Astrocyte (in vitro differentiated cells and primary cell): ENCODE measurements at regions not wholly inside any gene's neighbourhood (a gene's known extent, or its start where the extent isn't known, plus 50 kb on each side); places are given as distances from the start of the nearest gene placed in this dataset.
A peak's percentile ranks its signal among the peaks of the same experiment; 100 is the strongest.

Experiments
- DNase-seq: peaks from one replicate; pipeline ENCODE4 v3.0.0-alpha.2; 2010; ENCODE audit warnings: low read depth
- FAIRE-seq: peaks from 2 replicates; lab custom pipeline; 2011; peaks lifted over from hg19 to GRCh38; lab: Jason Lieb, UNC
- H2AFZ ChIP-seq: 2 replicates; pipeline ENCODE4 v1.6.0; 2012; ENCODE audit warnings: low read depth, low read length, inconsistent platforms
- H3K27ac ChIP-seq: 2 replicates; pipeline ENCODE4 v1.5.1; 2011; ENCODE audit warnings: low read depth, low read length, inconsistent platforms
- H3K27me3 ChIP-seq: 2 replicates; pipeline ENCODE4 v1.6.0; 2011; ENCODE audit warnings: low read length, inconsistent platforms; ENCODE audit not compliant: insufficient read depth
- H3K36me3 ChIP-seq: 2 replicates; pipeline ENCODE4 v1.5.1; 2011; ENCODE audit warnings: low read length, inconsistent platforms; ENCODE audit not compliant: insufficient read depth
- H3K4me1 ChIP-seq: 2 replicates; pipeline ENCODE4 v1.5.1; 2011; ENCODE audit warnings: low read length, inconsistent platforms; ENCODE audit not compliant: insufficient read depth
- H3K4me2 ChIP-seq: 2 replicates; pipeline ENCODE4 v1.6.0; 2012; ENCODE audit warnings: low read length, inconsistent platforms
- H3K4me3 ChIP-seq: 2 replicates; pipeline ENCODE4 v1.5.1; 2011; ENCODE audit warnings: low read depth, mild to moderate bottlenecking, low read length, inconsistent platforms; ENCODE audit not compliant: insufficient read depth
- H3K79me2 ChIP-seq: 2 replicates; pipeline ENCODE4 v1.6.0; 2012; ENCODE audit warnings: mild to moderate bottlenecking, low read length, inconsistent platforms; ENCODE audit not compliant: insufficient read depth
- H3K9ac ChIP-seq: 2 replicates; pipeline ENCODE4 v1.6.0; 2012; ENCODE audit warnings: mild to moderate bottlenecking, low read length, inconsistent platforms
- H3K9me3 ChIP-seq: 2 replicates; pipeline ENCODE4 v1.5.1; 2012; ENCODE audit warnings: low read depth, mild to moderate bottlenecking, low read length, inconsistent platforms; ENCODE audit not compliant: insufficient read depth
- H4K20me1 ChIP-seq: 2 replicates; pipeline ENCODE4 v1.6.0; 2012; ENCODE audit warnings: low read length, inconsistent platforms; ENCODE audit not compliant: insufficient read depth
- H3K27ac Mint-ChIP-seq: one replicate; pipeline ENCODE4 v1.8.0; 2021; ENCODE audit warnings: mild to moderate bottlenecking, mixed read lengths; ENCODE audit not compliant: unreplicated experiment
- H3K27me3 Mint-ChIP-seq: one replicate; pipeline ENCODE4 v1.8.0; 2021; ENCODE audit warnings: low read depth, mixed read lengths; ENCODE audit not compliant: unreplicated experiment
- H3K36me3 Mint-ChIP-seq: one replicate; pipeline ENCODE4 v1.8.0; 2021; ENCODE audit warnings: low read depth, mixed read lengths; ENCODE audit not compliant: unreplicated experiment
- H3K4me1 Mint-ChIP-seq: one replicate; pipeline ENCODE4 v1.8.0; 2021; ENCODE audit warnings: low read depth, mixed read lengths; ENCODE audit not compliant: unreplicated experiment
- H3K4me3 Mint-ChIP-seq: one replicate; pipeline ENCODE4 v1.8.0; 2021; ENCODE audit warnings: mild to moderate bottlenecking, moderate library complexity, mixed read lengths; ENCODE audit not compliant: unreplicated experiment
- H3K9me3 Mint-ChIP-seq: one replicate; pipeline ENCODE4 v1.8.0; 2021; ENCODE audit warnings: mild to moderate bottlenecking, mixed read lengths; ENCODE audit not compliant: unreplicated experiment
- EZH2 ChIP-seq: IDR thresholded peaks from 2 replicates; pipeline ENCODE4 v1.6.1; 2012; ENCODE audit warnings: mild to moderate bottlenecking, low read length, inconsistent platforms; ENCODE audit not compliant: insufficient read depth
- TF ChIP-seq, protein P1 (sequence below): IDR thresholded peaks from 2 replicates; pipeline ENCODE4 v1.5.1; 2011; ENCODE audit warnings: low read depth, mild to moderate bottlenecking, inconsistent platforms, low read length, moderate library complexity; ENCODE audit not compliant: insufficient read depth

GRCh38 chr1:96880626-96881025, 159.0 kb downstream of the PTBP2 start:
- DNase-seq: peak; percentile 40
- no peak for TF ChIP-seq EZH2
- TF ChIP-seq, protein P1, sequence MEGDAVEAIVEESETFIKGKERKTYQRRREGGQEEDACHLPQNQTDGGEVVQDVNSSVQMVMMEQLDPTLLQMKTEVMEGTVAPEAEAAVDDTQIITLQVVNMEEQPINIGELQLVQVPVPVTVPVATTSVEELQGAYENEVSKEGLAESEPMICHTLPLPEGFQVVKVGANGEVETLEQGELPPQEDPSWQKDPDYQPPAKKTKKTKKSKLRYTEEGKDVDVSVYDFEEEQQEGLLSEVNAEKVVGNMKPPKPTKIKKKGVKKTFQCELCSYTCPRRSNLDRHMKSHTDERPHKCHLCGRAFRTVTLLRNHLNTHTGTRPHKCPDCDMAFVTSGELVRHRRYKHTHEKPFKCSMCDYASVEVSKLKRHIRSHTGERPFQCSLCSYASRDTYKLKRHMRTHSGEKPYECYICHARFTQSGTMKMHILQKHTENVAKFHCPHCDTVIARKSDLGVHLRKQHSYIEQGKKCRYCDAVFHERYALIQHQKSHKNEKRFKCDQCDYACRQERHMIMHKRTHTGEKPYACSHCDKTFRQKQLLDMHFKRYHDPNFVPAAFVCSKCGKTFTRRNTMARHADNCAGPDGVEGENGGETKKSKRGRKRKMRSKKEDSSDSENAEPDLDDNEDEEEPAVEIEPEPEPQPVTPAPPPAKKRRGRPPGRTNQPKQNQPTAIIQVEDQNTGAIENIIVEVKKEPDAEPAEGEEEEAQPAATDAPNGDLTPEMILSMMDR: no peak
- no peaks in the 10 kb centered on the region for H3K27me3 ChIP-seq
- H3K9me3 Mint-ChIP-seq: no peaks in the 10 kb centered on the region
- no peaks in the 10 kb centered on the region for H3K4me1 ChIP-seq
- H3K9ac ChIP-seq: no peak overlapping the region
- H3K79me2 ChIP-seq: no peaks in the 10 kb centered on the region
- no peak overlapping the region for H2AFZ ChIP-seq
- H3K4me1 Mint-ChIP-seq: peaks cover 16% of the 10 kb centered on the region
- H3K4me2 ChIP-seq: no peak overlapping the region
- no peak overlapping the region for H3K27ac ChIP-seq
- no peaks in the 10 kb centered on the region for H3K36me3 Mint-ChIP-seq
- FAIRE-seq: no peak
- no peaks in the 10 kb centered on the region for H4K20me1 ChIP-seq
- no peaks in the 10 kb centered on the region for H3K27me3 Mint-ChIP-seq
- H3K27ac Mint-ChIP-seq: no peak overlapping the region
- H3K4me3 ChIP-seq: no peak overlapping the region
- H3K36me3 ChIP-seq: no peaks in the 10 kb centered on the region
- H3K9me3 ChIP-seq: no peaks in the 10 kb centered on the region
- H3K4me3 Mint-ChIP-seq: no peak overlapping the region

DNA sequence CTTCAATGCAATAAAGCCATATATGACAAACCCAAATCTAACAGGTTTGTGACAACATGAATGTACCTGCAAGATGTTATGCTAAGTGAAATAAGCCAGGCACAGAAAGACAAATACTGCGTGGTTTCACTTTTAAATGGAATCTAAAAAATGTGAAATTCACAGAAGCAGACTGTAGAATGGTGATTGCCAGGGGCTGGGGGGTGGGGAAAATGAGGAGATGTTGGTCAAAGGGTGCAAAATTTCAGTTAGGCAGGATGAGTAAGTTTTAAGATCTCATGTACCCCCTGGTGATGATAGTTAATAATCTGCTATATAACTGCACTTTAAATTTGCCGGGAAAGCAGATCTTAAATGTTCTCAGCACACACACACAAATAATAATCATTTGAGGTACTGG, 160.5 kb downstream of the PTBP2 start:
- no peaks in the 10 kb centered on the region for H3K9me3 Mint-ChIP-seq
- no peaks in the 10 kb centered on the region for H3K27me3 Mint-ChIP-seq
- no peak overlapping the region for H3K4me3 ChIP-seq
- no peak overlapping the region for H2AFZ ChIP-seq
- FAIRE-seq (no peak), DNase-seq (no peak)
- H3K36me3 ChIP-seq: no peaks in the 10 kb centered on the region
- no peak overlapping the region for H3K27ac ChIP-seq
- no peaks in the 10 kb centered on the region for H4K20me1 ChIP-seq
- no peak for TF ChIP-seq EZH2
- TF ChIP-seq, protein P1: no peak
- no peak overlapping the region for H3K27ac Mint-ChIP-seq
- no peak overlapping the region for H3K9ac ChIP-seq
- H3K4me1 ChIP-seq: no peaks in the 10 kb centered on the region
- H3K79me2 ChIP-seq: no peaks in the 10 kb centered on the region
- no peak overlapping the region for H3K4me3 Mint-ChIP-seq
- H3K27me3 ChIP-seq: no peaks in the 10 kb centered on the region
- peak overlapping the region; percentile 18 for H3K4me2 ChIP-seq
- H3K36me3 Mint-ChIP-seq: no peaks in the 10 kb centered on the region
- peaks cover 16% of the 10 kb centered on the region for H3K4me1 Mint-ChIP-seq
- H3K9me3 ChIP-seq: no peaks in the 10 kb centered on the region

GRCh38 chr1:96886474-96886873, 164.9 kb downstream of the PTBP2 start:
- Histone ChIP-seq H3K9me3 (no peaks in the 10 kb centered on the region), H3K27ac (no peak overlapping the region), H3K4me3 (no peak overlapping the region), H3K4me2 (no peak overlapping the region), H3K9ac (no peak overlapping the region), H2AFZ (no peak overlapping the region), H3K79me2 (no peaks in the 10 kb centered on the region), H4K20me1 (no peaks in the 10 kb centered on the region), H3K36me3 (no peaks in the 10 kb centered on the region), H3K4me1 (no peaks in the 10 kb centered on the region), H3K27me3 (no peaks in the 10 kb centered on the region)
- Mint-ChIP-seq H3K9me3 (peaks cover under 1% of the 10 kb centered on the region), H3K4me1 (peaks cover 9% of the 10 kb centered on the region), H3K36me3 (no peaks in the 10 kb centered on the region), H3K4me3 (no peak overlapping the region), H3K27me3 (no peaks in the 10 kb centered on the region), H3K27ac (no peak overlapping the region)
- no peak for FAIRE-seq
- TF ChIP-seq, protein P1: no peak
- no peak for TF ChIP-seq EZH2
- DNase-seq: no peak
